Left ventricle myocardium inferior (tissue), 1 donor: ENCODE measurements at regions not wholly inside any gene's neighbourhood (a gene's known extent, or its start where the extent isn't known, plus 50 kb on each side); places are given as distances from the start of the nearest gene placed in this dataset.

Source experiments
- DNase-seq: peaks from one replicate; pipeline ENCODE4 v3.0.0-alpha.2; 2020
- H3K27ac ChIP-seq: fragments of 200-600 bp; replicated peaks from 2 replicates; pipeline ENCODE4 v1.8.0; 2021
- H3K27me3 ChIP-seq: fragments of 200-600 bp; 2 replicates; pipeline ENCODE4 v1.8.0; 2021; ENCODE audit warnings: low read depth
- H3K36me3 ChIP-seq: fragments of 200-600 bp; 2 replicates; pipeline ENCODE4 v1.8.0; 2021
- H3K4me1 ChIP-seq: fragments of 200-600 bp; 2 replicates; pipeline ENCODE4 v1.8.0; 2021
- H3K4me3 ChIP-seq: fragments of 200-600 bp; 2 replicates; pipeline ENCODE4 v1.8.0; 2021; ENCODE audit warnings: mild to moderate bottlenecking, moderate library complexity
- H3K9me3 ChIP-seq: fragments of 200-600 bp; replicated peaks from 2 replicates; pipeline ENCODE4 v1.8.0; 2021
- CTCF ChIP-seq: fragments of 200-600 bp; IDR thresholded peaks from 2 replicates; pipeline ENCODE4 v1.8.0; 2021; ENCODE audit warnings: antibody characterized with exemption, mild to moderate bottlenecking, borderline replicate concordance
- intact Hi-C: fragments of 100-400 bp; cut with micrococcal nuclease; formaldehyde crosslinking; loops from one replicate; pipeline ENCODE4 v1.11.0; 2022
- donor health status: DM: no; HTN: yes; CAD: no; lungs with severe emphysema.

GRCh38 chr3:197444793-197445379, 110.9 kb downstream of the BDH1 start:
- H3K9me3 ChIP-seq: no peaks in the 10 kb centered on the region
- no peak for TF ChIP-seq CTCF
- DNase-seq: no peak
- H3K27ac ChIP-seq: no peak overlapping the region
- no peaks in the 10 kb centered on the region for H3K36me3 ChIP-seq
- peaks cover 8% of the 10 kb centered on the region for H3K27me3 ChIP-seq
- intact Hi-C loops: no loop called here
- H3K4me1 ChIP-seq: no peaks in the 10 kb centered on the region
- H3K4me3 ChIP-seq: no peak overlapping the region

GRCh38 chr3:197443506-197443905, 112.3 kb downstream of the BDH1 start:
- peaks cover 12% of the 10 kb centered on the region for H3K27me3 ChIP-seq
- TF ChIP-seq CTCF: no peak
- no peaks in the 10 kb centered on the region for H3K9me3 ChIP-seq
- intact Hi-C loops: no loop called here
- H3K36me3 ChIP-seq: no peaks in the 10 kb centered on the region
- no peaks in the 10 kb centered on the region for H3K4me1 ChIP-seq
- H3K27ac ChIP-seq: no peak overlapping the region
- H3K4me3 ChIP-seq: no peak overlapping the region
- no peak for DNase-seq

DNA sequence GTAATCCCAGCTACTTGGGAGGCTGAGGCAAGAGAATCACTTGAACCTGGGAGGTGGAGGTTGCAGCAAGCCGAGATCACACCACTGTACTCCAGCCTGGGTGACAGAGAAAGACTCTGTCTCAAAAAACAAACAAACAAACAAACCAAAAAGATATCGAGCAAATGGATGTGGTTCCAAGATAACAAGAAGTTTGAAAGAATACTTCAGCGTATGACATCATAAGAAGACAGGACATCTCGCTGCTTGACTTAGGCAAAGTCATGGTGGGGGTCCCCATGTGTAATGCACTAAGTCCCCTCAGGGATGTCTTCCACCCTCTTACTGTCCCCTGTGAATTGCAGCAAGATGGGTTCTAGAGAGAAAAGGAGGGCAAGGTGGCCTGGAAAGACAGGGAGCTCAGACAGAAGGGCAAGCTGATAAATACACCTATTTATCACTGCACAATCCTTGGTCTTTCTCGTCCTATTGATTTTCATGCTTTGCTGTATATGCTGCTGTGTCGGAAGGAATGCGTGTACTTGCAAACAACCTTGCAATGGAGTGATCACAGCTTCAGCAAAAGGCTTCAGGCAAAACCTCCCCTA, 115.0 kb downstream of the BDH1 start:
- Histone ChIP-seq H3K4me3 (no peak overlapping the region), H3K9me3 (no peaks in the 10 kb centered on the region), H3K36me3 (no peaks in the 10 kb centered on the region), H3K27ac (no peak overlapping the region), H3K27me3 (peaks cover 13% of the 10 kb centered on the region), H3K4me1 (no peaks in the 10 kb centered on the region)
- DNase-seq: no peak
- intact Hi-C loops: no loop called here
- no peak for TF ChIP-seq CTCF

GRCh38 chr3:197438906-197439305, 116.9 kb downstream of the BDH1 start:
- DNase-seq: no peak
- no peaks in the 10 kb centered on the region for H3K4me1 ChIP-seq
- H3K9me3 ChIP-seq: no peaks in the 10 kb centered on the region
- no peak for TF ChIP-seq CTCF
- no peak overlapping the region for H3K27ac ChIP-seq
- H3K36me3 ChIP-seq: no peaks in the 10 kb centered on the region
- no peak overlapping the region for H3K4me3 ChIP-seq
- peaks cover 13% of the 10 kb centered on the region for H3K27me3 ChIP-seq
- intact Hi-C loops: no loop called here

DNA sequence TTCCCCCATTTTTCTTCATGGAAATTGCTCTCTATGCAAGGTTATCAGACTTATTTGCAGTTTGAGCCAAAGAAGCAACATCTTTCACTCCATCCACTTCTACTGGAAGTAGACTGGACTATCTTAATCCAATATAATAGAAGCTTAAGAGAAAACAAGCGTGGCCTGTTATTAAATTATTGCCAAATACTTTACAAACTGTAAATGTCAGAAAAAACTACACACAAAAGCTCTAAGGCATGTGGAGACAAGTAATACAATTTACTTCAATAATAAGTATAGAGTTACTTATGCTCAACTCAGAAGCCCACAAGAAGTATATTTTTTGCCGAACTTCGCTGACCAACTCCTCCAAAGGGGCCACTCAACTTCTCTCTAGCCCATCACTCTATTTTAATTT, 120.3 kb downstream of the BDH1 start:
- Histone ChIP-seq H3K4me3 (no peak overlapping the region), H3K27me3 (peaks cover 9% of the 10 kb centered on the region), H3K27ac (no peak overlapping the region), H3K36me3 (no peaks in the 10 kb centered on the region), H3K9me3 (no peaks in the 10 kb centered on the region), H3K4me1 (peaks cover 23% of the 10 kb centered on the region)
- DNase-seq: no peak
- no peak for TF ChIP-seq CTCF
- intact Hi-C loops: no loop called here
